ENCODE measurements at regions not wholly inside any gene's neighbourhood (a gene's known extent, or its start where the extent isn't known, plus 50 kb on each side); places are given as distances from the start of the nearest gene placed in this dataset.
"Not testable (repeated sequence)": the region's sequence is repeated elsewhere in the genome, so short reads cannot be mapped to it uniquely, and the experiment has no call there.

DNA sequence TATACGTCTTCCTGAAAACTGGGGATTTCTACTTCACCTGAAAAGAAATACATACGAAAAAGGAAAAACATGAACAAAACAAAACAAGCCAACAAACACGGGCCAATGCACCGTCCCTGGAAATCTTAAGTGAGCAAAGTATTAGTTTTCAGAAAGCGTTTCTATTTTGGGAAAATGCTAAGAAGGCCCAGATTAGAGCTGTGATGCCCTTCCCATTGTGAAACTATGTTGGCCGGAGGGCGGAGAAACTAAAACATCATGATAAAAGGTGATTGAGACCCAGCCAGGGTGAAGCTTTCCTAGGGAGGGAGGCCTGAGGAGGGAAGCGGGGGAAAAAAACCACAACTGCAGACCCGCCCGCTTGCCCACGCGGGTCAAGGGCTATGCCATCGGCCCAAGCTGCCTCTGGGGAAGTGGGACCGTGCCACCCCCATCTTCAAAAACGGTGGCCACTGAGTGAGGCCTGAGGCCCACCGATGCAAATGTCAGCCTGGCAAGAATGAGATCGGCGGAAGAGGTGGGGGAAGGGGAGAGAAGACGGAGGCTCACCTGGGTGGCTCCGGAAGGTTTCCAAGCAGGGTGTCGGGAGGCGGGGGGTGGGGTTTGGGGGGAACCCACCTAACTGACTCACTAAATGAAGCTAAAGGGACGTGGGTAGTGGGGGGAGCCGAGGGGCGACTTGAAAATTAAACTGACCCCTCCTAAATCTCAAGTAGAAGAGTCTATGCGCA is 757.6 kb upstream of the DEFB115 start:
- TF ChIP-seq, protein P1, sequence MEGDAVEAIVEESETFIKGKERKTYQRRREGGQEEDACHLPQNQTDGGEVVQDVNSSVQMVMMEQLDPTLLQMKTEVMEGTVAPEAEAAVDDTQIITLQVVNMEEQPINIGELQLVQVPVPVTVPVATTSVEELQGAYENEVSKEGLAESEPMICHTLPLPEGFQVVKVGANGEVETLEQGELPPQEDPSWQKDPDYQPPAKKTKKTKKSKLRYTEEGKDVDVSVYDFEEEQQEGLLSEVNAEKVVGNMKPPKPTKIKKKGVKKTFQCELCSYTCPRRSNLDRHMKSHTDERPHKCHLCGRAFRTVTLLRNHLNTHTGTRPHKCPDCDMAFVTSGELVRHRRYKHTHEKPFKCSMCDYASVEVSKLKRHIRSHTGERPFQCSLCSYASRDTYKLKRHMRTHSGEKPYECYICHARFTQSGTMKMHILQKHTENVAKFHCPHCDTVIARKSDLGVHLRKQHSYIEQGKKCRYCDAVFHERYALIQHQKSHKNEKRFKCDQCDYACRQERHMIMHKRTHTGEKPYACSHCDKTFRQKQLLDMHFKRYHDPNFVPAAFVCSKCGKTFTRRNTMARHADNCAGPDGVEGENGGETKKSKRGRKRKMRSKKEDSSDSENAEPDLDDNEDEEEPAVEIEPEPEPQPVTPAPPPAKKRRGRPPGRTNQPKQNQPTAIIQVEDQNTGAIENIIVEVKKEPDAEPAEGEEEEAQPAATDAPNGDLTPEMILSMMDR (conservative IDR thresholded peaks at IDR 0.05 in 1 of 2, IDR thresholded peaks at IDR 0.05 in 1 of 2; ENCODE audit: low read depth in 1 of 2, low read length in 2 of 2) = not testable (repeated sequence)
- not testable (repeated sequence) for TF ChIP-seq EZH2 (IDR thresholded peaks at IDR 0.05; ENCODE audit: low read length, missing control alignments)

Measured in fibroblast of lung (primary cell).